ENCODE measurements at regions not wholly inside any gene's neighbourhood (a gene's known extent, or its start where the extent isn't known, plus 50 kb on each side); places are given as distances from the start of the nearest gene placed in this dataset.

DNA sequence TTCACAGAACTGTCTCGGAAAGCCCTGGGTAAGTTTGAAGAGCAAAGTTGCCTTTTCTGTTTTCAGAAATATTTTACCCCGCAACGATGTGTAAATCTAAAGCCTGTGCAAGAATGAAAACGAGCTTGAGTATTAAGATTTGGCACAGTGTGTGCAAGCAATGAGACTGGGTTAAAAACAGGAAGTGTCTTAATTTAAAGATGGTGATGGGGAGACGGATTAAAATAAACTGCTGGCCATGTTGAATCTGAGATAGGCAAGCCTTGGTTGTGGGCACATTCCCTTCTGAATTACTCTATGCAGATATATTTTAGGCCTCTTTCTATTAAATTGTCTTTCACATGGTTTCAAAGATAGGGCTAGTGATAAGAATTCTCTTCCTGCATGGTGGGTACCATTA lies 294.2 kb upstream of the DMRT1 start:
- no peaks in the 10 kb centered on the region for H3K27me3 ChIP-seq (ENCODE audit: control insufficient read depth in 3 of 3, insufficient read depth in 3 of 3, low read length in 3 of 3)
- peaks cover 8 to 12% (median 9%) of the 10 kb centered on the region in 3 donors for H3K4me1 ChIP-seq (ENCODE audit: control insufficient read depth in 3 of 3, insufficient read depth in 3 of 3, low read length in 3 of 3)
- no peak overlapping the region for H3K9ac ChIP-seq (ENCODE audit: low read depth in 1 of 3, low read length in 3 of 3)
- no peaks in the 10 kb centered on the region for H3K36me3 ChIP-seq (ENCODE audit: control insufficient read depth in 3 of 3, insufficient read depth in 3 of 3, low read length in 3 of 3)
- no peaks in the 10 kb centered on the region for H3K9me3 ChIP-seq (ENCODE audit: control insufficient read depth in 3 of 3, low read length in 3 of 3)
- no peak overlapping the region for H3K4me3 ChIP-seq (ENCODE audit: low read length in 3 of 3)
- H3K27ac ChIP-seq (ENCODE audit: low read depth, low read length), result no peak overlapping the region

DNA sequence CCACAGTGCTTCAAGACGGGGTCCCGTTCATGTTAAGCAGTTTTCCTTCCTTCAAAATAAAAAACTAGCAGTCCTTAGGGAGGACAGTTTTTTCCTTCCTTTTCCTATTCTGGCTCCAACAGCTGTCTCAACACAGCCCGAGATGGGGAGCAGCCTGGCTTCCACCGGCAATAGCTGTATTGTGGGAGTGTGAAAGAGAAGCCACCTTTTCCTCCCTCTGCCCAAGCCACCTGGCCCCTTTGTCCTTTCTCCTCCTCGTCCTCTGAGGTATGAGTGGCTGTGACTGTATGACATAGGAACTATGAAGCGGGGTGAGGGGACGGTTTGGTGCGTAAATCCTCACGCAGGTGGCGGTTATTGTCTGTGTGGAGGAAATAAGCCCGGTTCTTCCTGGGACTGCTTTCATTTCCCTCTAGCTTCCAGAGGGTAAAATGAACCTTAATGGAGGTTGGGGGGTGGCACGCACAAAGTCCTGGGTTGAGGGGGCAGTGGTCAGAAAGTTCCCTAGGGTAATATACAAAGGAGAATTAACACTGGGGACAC lies 292.0 kb upstream of the DMRT1 start:
- no peak overlapping the region for H3K4me3 ChIP-seq (ENCODE audit: low read length in 3 of 3)
- H3K27ac ChIP-seq (ENCODE audit: low read depth, low read length), result no peak overlapping the region
- H3K36me3 ChIP-seq (ENCODE audit: control insufficient read depth in 3 of 3, insufficient read depth in 3 of 3, low read length in 3 of 3), result no peaks in the 10 kb centered on the region
- no peak overlapping the region for H3K9ac ChIP-seq (ENCODE audit: low read depth in 1 of 3, low read length in 3 of 3)
- H3K9me3 ChIP-seq (ENCODE audit: control insufficient read depth in 3 of 3, low read length in 3 of 3), result no peaks in the 10 kb centered on the region
- H3K4me1 ChIP-seq (ENCODE audit: control insufficient read depth in 3 of 3, insufficient read depth in 3 of 3, low read length in 3 of 3), result peaks cover 8 to 12% (median 9%) of the 10 kb centered on the region in 3 donors
- no peaks in the 10 kb centered on the region for H3K27me3 ChIP-seq (ENCODE audit: control insufficient read depth in 3 of 3, insufficient read depth in 3 of 3, low read length in 3 of 3)

- H3K36me3 ChIP-seq (ENCODE audit: control insufficient read depth in 3 of 3, insufficient read depth in 3 of 3, low read length in 3 of 3), result no peaks in the 10 kb centered on the region
- peaks cover 8 to 12% (median 9%) of the 10 kb centered on the region in 3 donors for H3K4me1 ChIP-seq (ENCODE audit: control insufficient read depth in 3 of 3, insufficient read depth in 3 of 3, low read length in 3 of 3)
- H3K9ac ChIP-seq (ENCODE audit: low read depth in 1 of 3, low read length in 3 of 3), result no peak overlapping the region
- H3K27ac ChIP-seq (ENCODE audit: low read depth, low read length), result no peak overlapping the region
- H3K27me3 ChIP-seq (ENCODE audit: control insufficient read depth in 3 of 3, insufficient read depth in 3 of 3, low read length in 3 of 3), result no peaks in the 10 kb centered on the region
- H3K9me3 ChIP-seq (ENCODE audit: control insufficient read depth in 3 of 3, low read length in 3 of 3), result no peaks in the 10 kb centered on the region
- no peak overlapping the region for H3K4me3 ChIP-seq (ENCODE audit: low read length in 3 of 3)
These were observed 291.2 kb upstream of the DMRT1 start for GRCh38 chr9:550333-550732.

DNA sequence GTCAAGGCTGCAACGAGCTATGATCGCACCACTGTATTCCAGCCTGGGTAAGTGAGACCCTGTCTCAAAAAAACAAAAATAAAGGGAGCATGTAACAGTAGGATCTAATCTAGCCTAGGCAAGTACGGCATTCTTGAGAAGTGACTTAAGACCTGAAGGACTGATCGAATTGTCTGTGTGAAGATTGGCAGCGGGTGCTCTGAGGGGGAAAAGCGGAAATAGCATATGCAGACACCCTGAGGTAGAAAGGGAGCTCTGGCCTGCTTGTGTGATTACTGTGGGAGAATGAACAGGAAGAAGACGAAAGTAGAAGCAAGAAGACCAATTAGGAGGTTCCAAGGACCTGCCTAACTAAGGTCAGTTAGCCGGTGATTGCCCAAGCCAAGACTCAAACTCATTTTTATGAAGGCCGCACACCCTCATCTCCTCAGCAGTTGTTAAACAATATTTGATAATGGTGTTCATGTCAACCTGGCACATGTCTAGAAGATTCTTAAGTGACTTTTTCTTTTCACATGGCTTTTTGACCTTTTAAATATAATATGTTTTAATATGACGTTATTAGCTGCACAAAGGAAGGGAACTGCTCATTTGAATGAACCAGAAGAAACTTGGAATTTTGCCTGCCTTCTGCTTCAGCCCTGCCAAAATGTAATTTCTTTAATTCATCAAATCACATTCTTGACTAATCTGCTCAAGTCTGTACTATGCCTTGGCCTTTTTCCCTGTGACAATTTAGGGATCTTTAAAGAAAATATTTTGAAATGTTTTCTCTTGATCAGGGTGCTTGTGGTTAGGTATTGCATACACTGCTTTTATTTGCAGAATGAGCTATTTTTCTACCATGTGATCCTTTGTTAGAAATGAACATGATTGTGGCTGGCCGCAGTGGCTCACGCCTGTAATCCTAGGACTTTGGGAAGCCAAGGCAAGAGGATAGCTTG lies 289.2 kb upstream of the DMRT1 start:
- Histone ChIP-seq H3K4me3 (ENCODE audit: low read length in 3 of 3) (no peak overlapping the region), H3K9me3 (ENCODE audit: control insufficient read depth in 3 of 3, low read length in 3 of 3) (no peaks in the 10 kb centered on the region), H3K27me3 (ENCODE audit: control insufficient read depth in 3 of 3, insufficient read depth in 3 of 3, low read length in 3 of 3) (no peaks in the 10 kb centered on the region), H3K36me3 (ENCODE audit: control insufficient read depth in 3 of 3, insufficient read depth in 3 of 3, low read length in 3 of 3) (no peaks in the 10 kb centered on the region), H3K4me1 (ENCODE audit: control insufficient read depth in 3 of 3, insufficient read depth in 3 of 3, low read length in 3 of 3) (peaks cover 0 to 1% (median 0%) of the 10 kb centered on the region in 3 donors), H3K27ac (ENCODE audit: low read depth, low read length) (no peak overlapping the region), H3K9ac (ENCODE audit: low read depth in 1 of 3, low read length in 3 of 3) (no peak overlapping the region)

DNA sequence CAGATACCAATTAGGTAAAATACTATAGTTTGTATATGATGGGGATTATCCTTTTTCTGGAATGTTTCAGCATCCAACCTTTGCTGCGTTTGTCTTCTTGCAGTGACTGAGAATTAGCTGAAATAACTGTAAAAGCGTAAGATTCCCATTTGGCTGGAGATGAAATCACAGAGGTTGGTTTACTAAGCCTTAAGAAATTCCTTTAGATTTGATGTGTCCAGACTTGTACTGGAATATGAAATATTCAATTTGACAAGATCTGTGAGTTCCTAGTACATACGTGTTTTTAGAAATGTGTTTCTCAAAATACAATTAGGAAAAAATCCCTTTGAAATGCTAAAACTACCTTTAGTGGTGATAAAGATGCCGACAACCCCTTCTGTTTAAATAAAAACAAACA lies 286.0 kb upstream of the DMRT1 start:
- Histone ChIP-seq H3K4me3 (ENCODE audit: low read length in 3 of 3) (no peak overlapping the region), H3K27me3 (ENCODE audit: control insufficient read depth in 3 of 3, insufficient read depth in 3 of 3, low read length in 3 of 3) (no peaks in the 10 kb centered on the region), H3K36me3 (ENCODE audit: control insufficient read depth in 3 of 3, insufficient read depth in 3 of 3, low read length in 3 of 3) (no peaks in the 10 kb centered on the region), H3K9ac (ENCODE audit: low read depth in 1 of 3, low read length in 3 of 3) (no peak overlapping the region), H3K4me1 (ENCODE audit: control insufficient read depth in 3 of 3, insufficient read depth in 3 of 3, low read length in 3 of 3) (no peaks in the 10 kb centered on the region), H3K9me3 (ENCODE audit: control insufficient read depth in 3 of 3, low read length in 3 of 3) (no peaks in the 10 kb centered on the region), H3K27ac (ENCODE audit: low read depth, low read length) (no peak overlapping the region)

- Histone ChIP-seq H3K27ac (ENCODE audit: low read depth, low read length) (no peak overlapping the region), H3K27me3 (ENCODE audit: control insufficient read depth in 3 of 3, insufficient read depth in 3 of 3, low read length in 3 of 3) (no peaks in the 10 kb centered on the region), H3K9me3 (ENCODE audit: control insufficient read depth in 3 of 3, low read length in 3 of 3) (no peaks in the 10 kb centered on the region), H3K4me1 (ENCODE audit: control insufficient read depth in 3 of 3, insufficient read depth in 3 of 3, low read length in 3 of 3) (no peaks in the 10 kb centered on the region), H3K4me3 (ENCODE audit: low read length in 3 of 3) (no peak overlapping the region), H3K36me3 (ENCODE audit: control insufficient read depth in 3 of 3, insufficient read depth in 3 of 3, low read length in 3 of 3) (no peaks in the 10 kb centered on the region), H3K9ac (ENCODE audit: low read depth in 1 of 3, low read length in 3 of 3) (no peak overlapping the region)
These were observed 285.3 kb upstream of the DMRT1 start for GRCh38 chr9:556199-556598.

- no peaks in the 10 kb centered on the region for H3K4me1 ChIP-seq (ENCODE audit: control insufficient read depth in 3 of 3, insufficient read depth in 3 of 3, low read length in 3 of 3)
- no peaks in the 10 kb centered on the region for H3K9me3 ChIP-seq (ENCODE audit: control insufficient read depth in 3 of 3, low read length in 3 of 3)
- no peak overlapping the region for H3K27ac ChIP-seq (ENCODE audit: low read depth, low read length)
- H3K27me3 ChIP-seq (ENCODE audit: control insufficient read depth in 3 of 3, insufficient read depth in 3 of 3, low read length in 3 of 3), result no peaks in the 10 kb centered on the region
- H3K9ac ChIP-seq (ENCODE audit: low read depth in 1 of 3, low read length in 3 of 3), result no peak overlapping the region
- H3K36me3 ChIP-seq (ENCODE audit: control insufficient read depth in 3 of 3, insufficient read depth in 3 of 3, low read length in 3 of 3), result no peaks in the 10 kb centered on the region
- H3K4me3 ChIP-seq (ENCODE audit: low read length in 3 of 3), result no peak overlapping the region
These were observed 284.8 kb upstream of the DMRT1 start for GRCh38 chr9:556675-557074.

DNA sequence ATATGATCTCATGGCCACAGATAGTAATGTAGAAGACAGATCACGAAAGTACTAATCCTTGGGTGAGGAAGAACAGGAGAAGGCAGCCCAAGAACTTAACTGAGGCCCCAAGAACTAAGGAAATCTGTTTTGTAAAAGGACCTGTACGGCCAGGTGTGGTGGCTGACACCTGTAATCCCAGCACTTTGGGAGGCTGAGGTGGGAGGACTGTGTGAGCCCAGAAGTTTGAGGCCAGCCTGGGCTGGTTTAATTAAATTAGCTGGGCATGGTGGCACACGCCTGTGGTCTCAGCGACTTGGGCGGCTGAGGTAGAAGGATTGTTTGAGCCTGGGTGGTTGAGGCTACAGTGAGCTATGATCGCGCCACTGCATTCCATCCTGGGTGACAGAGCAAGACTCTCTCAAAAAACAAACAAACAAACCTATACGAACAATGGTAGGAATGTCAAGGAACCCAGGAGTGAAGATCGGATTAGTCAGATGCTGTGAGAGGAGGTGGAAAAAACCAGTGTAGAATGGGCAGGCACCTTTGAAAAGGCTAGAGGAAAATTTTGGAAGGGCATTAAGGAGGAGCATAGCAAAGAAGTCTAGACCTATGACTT lies 283.8 kb upstream of the DMRT1 start:
- H3K36me3 ChIP-seq (ENCODE audit: control insufficient read depth in 3 of 3, insufficient read depth in 3 of 3, low read length in 3 of 3), result no peaks in the 10 kb centered on the region
- H3K4me3 ChIP-seq (ENCODE audit: low read length in 3 of 3), result no peak overlapping the region

DNA sequence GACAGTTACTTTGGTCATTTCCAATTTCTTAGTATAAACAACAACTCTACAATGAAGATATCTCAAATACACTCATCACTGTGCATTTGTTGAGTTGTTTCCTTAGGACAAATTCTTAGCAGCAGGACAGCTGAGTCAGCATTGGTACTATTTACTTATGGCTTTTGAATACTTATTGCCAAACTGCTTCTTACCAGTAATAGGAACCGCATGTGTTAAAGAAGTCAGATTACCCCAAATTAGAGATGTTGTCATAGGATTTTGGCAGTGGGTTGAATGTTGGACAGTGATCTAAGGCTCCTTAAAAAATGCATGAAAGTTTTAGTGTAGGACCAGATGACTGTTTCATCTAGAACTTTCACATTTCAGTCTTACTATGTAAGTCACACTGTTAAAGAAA lies 280.1 kb upstream of the DMRT1 start:
- H3K4me3 ChIP-seq (ENCODE audit: low read length in 3 of 3), result no peak overlapping the region
- H3K9ac ChIP-seq (ENCODE audit: low read depth in 1 of 3, low read length in 3 of 3), result no peak overlapping the region
- H3K27ac ChIP-seq (ENCODE audit: low read depth, low read length), result no peak overlapping the region
- H3K4me1 ChIP-seq (ENCODE audit: control insufficient read depth in 3 of 3, insufficient read depth in 3 of 3, low read length in 3 of 3), result no peaks in the 10 kb centered on the region
- H3K9me3 ChIP-seq (ENCODE audit: control insufficient read depth in 3 of 3, low read length in 3 of 3), result no peaks in the 10 kb centered on the region
- H3K36me3 ChIP-seq (ENCODE audit: control insufficient read depth in 3 of 3, insufficient read depth in 3 of 3, low read length in 3 of 3), result no peaks in the 10 kb centered on the region
- H3K27me3 ChIP-seq (ENCODE audit: control insufficient read depth in 3 of 3, insufficient read depth in 3 of 3, low read length in 3 of 3), result no peaks in the 10 kb centered on the region

More for the DNA sequence above, 283.8 kb upstream of the DMRT1 start:
- Histone ChIP-seq H3K27me3 (ENCODE audit: control insufficient read depth in 3 of 3, insufficient read depth in 3 of 3, low read length in 3 of 3) (no peaks in the 10 kb centered on the region), H3K4me1 (ENCODE audit: control insufficient read depth in 3 of 3, insufficient read depth in 3 of 3, low read length in 3 of 3) (no peaks in the 10 kb centered on the region), H3K9me3 (ENCODE audit: control insufficient read depth in 3 of 3, low read length in 3 of 3) (no peaks in the 10 kb centered on the region), H3K9ac (ENCODE audit: low read depth in 1 of 3, low read length in 3 of 3) (no peak overlapping the region), H3K27ac (ENCODE audit: low read depth, low read length) (no peak overlapping the region)

DNA sequence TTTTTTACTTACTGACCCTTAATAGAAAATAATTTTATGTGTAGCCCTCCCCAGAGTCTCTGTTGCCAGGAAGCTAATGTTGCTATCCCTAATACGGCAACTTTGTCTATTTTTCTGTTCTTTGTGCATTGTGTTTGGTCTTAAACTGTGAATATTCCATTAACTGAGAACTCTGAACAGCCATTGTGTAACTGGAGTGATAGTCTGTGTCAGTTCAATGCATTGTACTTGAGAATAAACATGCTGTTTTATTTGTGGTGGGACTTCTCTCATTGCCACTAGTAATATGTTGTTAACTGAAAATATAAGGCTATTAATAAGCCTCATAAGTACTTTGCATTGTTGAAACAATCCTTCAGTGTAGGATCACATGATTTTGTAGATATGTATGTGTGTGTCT lies 278.3 kb upstream of the DMRT1 start:
- no peaks in the 10 kb centered on the region for H3K27me3 ChIP-seq (ENCODE audit: control insufficient read depth in 3 of 3, insufficient read depth in 3 of 3, low read length in 3 of 3)
- H3K27ac ChIP-seq (ENCODE audit: low read depth, low read length), result no peak overlapping the region
- no peaks in the 10 kb centered on the region for H3K4me1 ChIP-seq (ENCODE audit: control insufficient read depth in 3 of 3, insufficient read depth in 3 of 3, low read length in 3 of 3)
- H3K4me3 ChIP-seq (ENCODE audit: low read length in 3 of 3), result no peak overlapping the region
- no peaks in the 10 kb centered on the region for H3K9me3 ChIP-seq (ENCODE audit: control insufficient read depth in 3 of 3, low read length in 3 of 3)
- H3K9ac ChIP-seq (ENCODE audit: low read depth in 1 of 3, low read length in 3 of 3), result no peak overlapping the region
- H3K36me3 ChIP-seq (ENCODE audit: control insufficient read depth in 3 of 3, insufficient read depth in 3 of 3, low read length in 3 of 3), result no peaks in the 10 kb centered on the region
